ENCODE measurements at regions not wholly inside any gene's neighbourhood (a gene's known extent, or its start where the extent isn't known, plus 50 kb on each side); places are given as distances from the start of the nearest gene placed in this dataset.

GRCh38 chr2:39608686-39609441 lies 56.9 kb upstream of the TMEM178A start:
- Histone ChIP-seq H3K9ac (no peak overlapping the region), H3K4me3 (ENCODE audit: low read depth, low read length) (no peak overlapping the region), H3K4me1 (peaks cover 6% of the 10 kb centered on the region), H2AFZ (peak overlapping the region; percentile 26), H3K27me3 (ENCODE audit: control insufficient read depth, insufficient read depth, low read length) (no peaks in the 10 kb centered on the region), H3K27ac (no peak overlapping the region), H3K4me2 (ENCODE audit: low read length) (no peak overlapping the region), H3K36me3 (ENCODE audit: control insufficient read depth, insufficient read depth, low read length) (no peaks in the 10 kb centered on the region), H3K9me3 (ENCODE audit: control insufficient read depth, low read length) (no peaks in the 10 kb centered on the region), H3K79me2 (no peaks in the 10 kb centered on the region)
- no peak for TF ChIP-seq CTCF (IDR thresholded peaks at IDR 0.05)

GRCh38 chr2:39609917-39610316 lies 55.8 kb upstream of the TMEM178A start:
- peaks cover 6% of the 10 kb centered on the region for H3K4me1 ChIP-seq
- H3K4me3 ChIP-seq (ENCODE audit: low read depth, low read length) = no peak overlapping the region

GRCh38 chr2:39615675-39616074 lies 50.0 kb upstream of the TMEM178A start:
- Histone ChIP-seq H3K4me3 (ENCODE audit: low read depth, low read length) (no peak overlapping the region), H3K9ac (no peak overlapping the region), H3K4me2 (ENCODE audit: low read length) (no peak overlapping the region), H3K27me3 (ENCODE audit: control insufficient read depth, insufficient read depth, low read length) (no peaks in the 10 kb centered on the region), H3K9me3 (ENCODE audit: control insufficient read depth, low read length) (no peaks in the 10 kb centered on the region), H3K4me1 (no peaks in the 10 kb centered on the region), H2AFZ (no peak overlapping the region), H3K79me2 (no peaks in the 10 kb centered on the region), H3K27ac (no peak overlapping the region), H3K36me3 (ENCODE audit: control insufficient read depth, insufficient read depth, low read length) (no peaks in the 10 kb centered on the region)
- no peak for TF ChIP-seq CTCF (IDR thresholded peaks at IDR 0.05)

More at GRCh38 chr2:39609917-39610316, 55.8 kb upstream of the TMEM178A start:
- H3K27me3 ChIP-seq (ENCODE audit: control insufficient read depth, insufficient read depth, low read length) = no peaks in the 10 kb centered on the region
- no peak overlapping the region for H3K4me2 ChIP-seq (ENCODE audit: low read length)
- H2AFZ ChIP-seq = no peak overlapping the region
- no peak for TF ChIP-seq CTCF (IDR thresholded peaks at IDR 0.05)
- no peaks in the 10 kb centered on the region for H3K36me3 ChIP-seq (ENCODE audit: control insufficient read depth, insufficient read depth, low read length)
- H3K79me2 ChIP-seq = no peaks in the 10 kb centered on the region
- no peak overlapping the region for H3K9ac ChIP-seq
- H3K9me3 ChIP-seq (ENCODE audit: control insufficient read depth, low read length) = no peaks in the 10 kb centered on the region
- H3K27ac ChIP-seq = no peak overlapping the region
